HepG2 (cell line): ENCODE measurements at regions not wholly inside any gene's neighbourhood (a gene's known extent, or its start where the extent isn't known, plus 50 kb on each side); places are given as distances from the start of the nearest gene placed in this dataset.

Source experiments
- ATAC-seq: fragments of 200-7000 bp; cut with Tn5 transposase; 3 replicates; pipeline ENCODE4 v1.9.1; 2020; ENCODE audit warnings: mild to moderate bottlenecking, moderate library complexity
- BruUV-seq: library from RNA; stranded (reverse); fragments of 400-500 nt; replicated peaks from 2 replicates; lab custom pipeline; 2021; lab: Mats Ljungman, UMichigan
- CTCF ChIA-PET: fragments of 300-600 bp; formaldehyde crosslinking; extraction: SDS; loops from one replicate; lab custom pipeline; 2021; ENCODE audit warnings: low total read pairs, inconsistent platforms, low intra/inter-chr PET ratio; lab: Yijun Ruan, JAX
- POLR2A ChIA-PET: fragments of 350-600 bp; sonication (Branson Sonifier 250); formaldehyde crosslinking; loops from one replicate; lab custom pipeline; 2020; ENCODE audit warnings: antibody characterized with exemption, inconsistent platforms; lab: Yijun Ruan, JAX
- DNase-seq: peaks from one replicate; pipeline ENCODE4 v3.0.0-alpha.2; 2015; ENCODE audit warnings: low spot score
- FAIRE-seq: peaks from 3 replicates; lab custom pipeline; 2011; peaks lifted over from hg19 to GRCh38; lab: Jason Lieb, UNC
- H2AFZ ChIP-seq: one replicate; pipeline ENCODE4 v1.6.1; 2011; ENCODE audit warnings: low read length, inconsistent platforms
- H3K27ac ChIP-seq: fragments of 300-600 bp; 3 replicates; pipeline ENCODE4 v1.8.0; 2011; ENCODE audit warnings: mixed run types, mild to moderate bottlenecking, mixed read lengths, low read length, inconsistent platforms; ENCODE audit not compliant: insufficient read depth; ENCODE audit errors: extremely low read length
- H3K27me3 ChIP-seq, 2 experiments: fragments of 200-600 bp in 1 of 2; 2 replicates in 1 of 2; 3 replicates in 1 of 2; pipeline versions ENCODE4 v1.6.0 to v1.8.0; 2011; ENCODE audit warnings: low read length in 2 of 2, mild to moderate bottlenecking in 2 of 2, moderate library complexity in 2 of 2, inconsistent platforms in 1 of 2; ENCODE audit not compliant: insufficient read depth in 2 of 2, control insufficient read depth in 1 of 2
- H3K36me3 ChIP-seq, 2 experiments: fragments of 200-600 bp in 1 of 2; replicated peaks in 1 of 2; 2 replicates in 1 of 2; 3 replicates in 1 of 2; pipeline versions ENCODE4 v1.5.1 to v1.8.0; 2011; ENCODE audit warnings: low read length in 2 of 2, inconsistent platforms in 1 of 2; ENCODE audit not compliant: insufficient read depth in 2 of 2, control insufficient read depth in 1 of 2
- H3K4me1 ChIP-seq: 2 replicates; pipeline ENCODE4 v1.5.1; 2012; ENCODE audit warnings: low read length, inconsistent platforms; ENCODE audit not compliant: insufficient read depth
- H3K4me2 ChIP-seq: 2 replicates; pipeline ENCODE4 v1.6.0; 2011; ENCODE audit warnings: low read depth, low read length, inconsistent platforms
- H3K4me3 ChIP-seq, 3 experiments: fragments of 200-600 bp in 1 of 3; sonication (generic), shearing (Covaris generic) in 1 of 3; replicated peaks in 1 of 3; 2 replicates each; pipeline ENCODE4 v1.5.1; 2011 to 2016; ENCODE audit warnings: low read length in 3 of 3, inconsistent platforms in 2 of 3, low read depth in 2 of 3, mild to moderate bottlenecking in 2 of 3, control low read depth in 1 of 3, mixed read lengths in 1 of 3; ENCODE audit not compliant: insufficient read depth in 1 of 3
- H3K79me2 ChIP-seq: one replicate; pipeline ENCODE4 v1.6.1; 2011; ENCODE audit warnings: low read length, inconsistent platforms; ENCODE audit not compliant: insufficient read depth
- H3K9ac ChIP-seq: 2 replicates; pipeline ENCODE4 v1.6.0; 2011; ENCODE audit warnings: mild to moderate bottlenecking, low read depth, low read length, inconsistent platforms; ENCODE audit not compliant: insufficient read depth
- H3K9me3 ChIP-seq: 2 replicates; pipeline ENCODE4 v1.5.1; 2012; ENCODE audit warnings: mild to moderate bottlenecking, low read length
- H4K20me1 ChIP-seq: 2 replicates; pipeline ENCODE4 v1.6.0; 2011; ENCODE audit warnings: inconsistent platforms, mild to moderate bottlenecking, low read length, moderate library complexity; ENCODE audit not compliant: insufficient read depth
- AGO2 ChIP-seq: fragments of 200-400 bp; formaldehyde crosslinking; optimal IDR thresholded peaks from 2 replicates; pipeline ENCODE3; 2017; ENCODE audit warnings: mild to moderate bottlenecking, low read depth, low read length, moderate library complexity
- NFE2L1 ChIP-seq: sonication (generic); formaldehyde crosslinking; IDR thresholded peaks from 2 replicates; pipeline ENCODE4 v1.4.0; 2020; ENCODE audit warnings: missing genetic modification reagents, mild to moderate bottlenecking, borderline replicate concordance
- SMC3 ChIP-seq: IDR thresholded peaks from 2 replicates; pipeline ENCODE4 v1.6.1; 2011; ENCODE audit warnings: low read length, improper control_type of control experiment
- ZFAT ChIP-seq: sonication (generic); formaldehyde crosslinking; conservative IDR thresholded peaks from 2 replicates; pipeline ENCODE4 v1.8.1; 2023; ENCODE audit warnings: missing genetic modification reagents, inconsistent platforms
- ZNF12 ChIP-seq: sonication (generic); formaldehyde crosslinking; IDR thresholded peaks from 2 replicates; pipeline ENCODE4 v1.5.0; 2020; ENCODE audit warnings: missing genetic modification reagents
- ZNF329 ChIP-seq: sonication (generic); formaldehyde crosslinking; IDR thresholded peaks from 2 replicates; pipeline ENCODE4 v1.9.0; 2021; ENCODE audit warnings: low read depth, mild to moderate bottlenecking, missing genetic modification reagents
- WGBS: methylation state at CpG from one replicate; pipeline ENCODE4 v1.1.6; 2017; ENCODE audit warnings: low lambda C conversion rate; 5-methylcytosine and 5-hydroxymethylcytosine counted together
- in situ Hi-C: cut with HindIII; loops from 2 replicates; pipeline ENCODE4 v1.10.0; 2017; ENCODE audit warnings: low pct_unique_long_range_greater_than_20kb; ENCODE audit not compliant: extremely low pct_ligation_motif_present
- intact Hi-C: fragments of 100-400 bp; cut with micrococcal nuclease; formaldehyde crosslinking; loops from one replicate; pipeline ENCODE4 v1.10.0; 2022; ENCODE audit not compliant: unreplicated experiment
- TF ChIP-seq, protein P1 (sequence below): sonication (generic); formaldehyde crosslinking; IDR thresholded peaks from 2 replicates; pipeline ENCODE4 v1.4.0; 2020; ENCODE audit warnings: mild to moderate bottlenecking, missing genetic modification reagents
- TF ChIP-seq, protein P2 (sequence below): sonication (generic); IDR thresholded peaks from 2 replicates; pipeline ENCODE4 v1.6.1; 2016; ENCODE audit warnings: low read depth, borderline replicate concordance
- TF ChIP-seq, protein P3 (sequence below): IDR thresholded peaks from 2 replicates; pipeline ENCODE4 v1.6.1; 2016; ENCODE audit warnings: missing genetic modification reagents, missing compliant biosample characterization

DNA sequence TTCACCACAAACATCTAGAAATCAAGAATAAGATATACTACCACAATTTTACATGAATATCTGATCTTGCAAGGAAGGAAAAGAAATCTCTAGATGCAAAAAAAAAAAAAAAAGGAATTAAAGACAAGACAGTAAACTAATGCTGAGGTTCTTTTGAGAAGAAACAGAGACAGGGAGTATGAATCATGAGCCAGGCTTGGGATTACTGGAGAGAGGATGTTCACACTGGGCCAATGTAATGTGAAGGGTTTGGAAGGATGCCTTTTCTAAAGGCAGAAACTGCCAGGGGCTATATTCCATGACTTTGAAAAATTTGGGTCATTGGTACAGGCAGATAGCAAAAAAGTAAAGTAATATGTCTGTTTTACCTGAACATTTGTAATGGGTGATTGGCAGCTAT, 573.0 kb upstream of the IGFBP3 start (continued):
- TF ChIP-seq, protein P1, sequence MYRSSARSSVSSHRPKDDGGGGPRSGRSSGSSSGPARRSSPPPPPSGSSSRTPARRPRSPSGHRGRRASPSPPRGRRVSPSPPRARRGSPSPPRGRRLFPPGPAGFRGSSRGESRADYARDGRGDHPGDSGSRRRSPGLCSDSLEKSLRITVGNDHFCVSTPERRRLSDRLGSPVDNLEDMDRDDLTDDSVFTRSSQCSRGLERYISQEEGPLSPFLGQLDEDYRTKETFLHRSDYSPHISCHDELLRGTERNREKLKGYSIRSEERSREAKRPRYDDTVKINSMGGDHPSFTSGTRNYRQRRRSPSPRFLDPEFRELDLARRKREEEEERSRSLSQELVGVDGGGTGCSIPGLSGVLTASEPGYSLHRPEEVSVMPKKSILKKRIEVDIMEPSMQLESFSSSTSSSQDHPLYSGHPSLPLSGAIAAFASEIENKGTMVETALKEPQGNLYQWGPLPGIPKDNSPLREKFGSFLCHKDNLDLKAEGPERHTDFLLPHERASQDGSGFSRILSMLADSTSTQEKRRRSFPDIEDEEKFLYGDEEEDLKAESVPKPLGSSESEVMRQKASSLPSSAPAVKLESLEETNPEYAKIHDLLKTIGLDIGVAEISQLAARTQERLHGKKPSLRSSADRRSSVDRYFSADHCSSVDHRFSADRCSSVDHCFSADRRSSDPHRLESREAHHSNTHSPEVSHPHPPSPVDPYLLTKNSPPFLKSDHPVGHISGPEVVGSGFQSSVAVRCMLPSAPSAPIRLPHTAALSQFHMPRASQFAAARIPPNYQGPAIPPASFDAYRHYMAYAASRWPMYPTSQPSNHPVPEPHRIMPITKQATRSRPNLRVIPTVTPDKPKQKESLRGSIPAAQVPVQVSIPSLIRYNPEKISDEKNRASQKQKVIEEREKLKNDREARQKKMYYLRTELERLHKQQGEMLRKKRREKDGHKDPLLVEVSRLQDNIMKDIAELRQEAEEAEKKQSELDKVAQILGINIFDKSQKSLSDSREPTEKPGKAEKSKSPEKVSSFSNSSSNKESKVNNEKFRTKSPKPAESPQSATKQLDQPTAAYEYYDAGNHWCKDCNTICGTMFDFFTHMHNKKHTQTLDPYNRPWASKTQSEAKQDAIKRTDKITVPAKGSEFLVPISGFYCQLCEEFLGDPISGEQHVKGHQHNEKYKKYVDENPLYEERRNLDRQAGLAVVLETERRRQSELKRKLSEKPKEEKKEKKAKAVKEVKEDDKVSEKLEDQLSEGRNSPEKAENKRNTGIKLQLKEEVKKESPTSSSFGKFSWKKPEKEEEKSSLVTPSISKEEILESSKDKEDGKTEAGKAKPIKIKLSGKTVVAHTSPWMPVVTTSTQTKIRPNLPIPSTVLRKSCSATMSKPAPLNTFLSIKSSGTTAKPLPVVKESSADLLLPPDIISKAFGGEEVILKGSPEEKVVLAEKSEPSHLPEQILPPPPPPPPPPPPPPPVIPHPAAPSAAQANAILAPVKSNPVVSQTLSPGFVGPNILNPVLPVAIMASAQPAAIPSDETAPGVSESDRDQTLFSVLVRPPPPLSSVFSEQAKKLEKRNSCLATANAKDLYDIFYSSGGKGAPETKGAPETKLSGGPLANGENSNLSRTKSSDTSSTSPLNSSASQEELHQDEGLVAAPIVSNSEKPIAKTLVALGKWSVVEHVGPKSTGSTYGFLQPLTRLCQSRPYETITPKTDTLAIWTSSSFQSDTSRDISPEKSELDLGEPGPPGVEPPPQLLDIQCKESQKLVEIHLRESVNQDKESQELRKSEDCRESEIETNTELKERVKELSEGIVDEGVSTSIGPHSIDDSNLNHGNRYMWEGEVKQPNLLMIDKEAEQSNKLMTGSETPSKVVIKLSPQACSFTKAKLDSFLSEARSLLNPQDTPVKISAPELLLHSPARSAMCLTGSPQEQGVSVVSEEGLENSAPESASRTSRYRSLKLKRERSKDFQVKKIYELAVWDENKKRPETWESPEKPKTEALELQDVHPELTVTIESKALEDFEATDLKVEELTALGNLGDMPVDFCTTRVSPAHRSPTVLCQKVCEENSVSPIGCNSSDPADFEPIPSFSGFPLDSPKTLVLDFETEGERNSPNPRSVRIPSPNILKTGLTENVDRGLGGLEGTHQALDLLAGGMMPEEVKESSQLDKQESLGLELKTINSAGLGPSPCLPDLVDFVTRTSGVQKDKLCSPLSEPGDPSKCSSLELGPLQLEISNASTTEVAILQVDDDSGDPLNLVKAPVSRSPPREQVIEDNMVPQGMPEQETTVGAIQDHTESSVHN (CRISPR knock-in tag), result no peak
- no peak for TF ChIP-seq ZNF12 (CRISPR knock-in tag)

DNA sequence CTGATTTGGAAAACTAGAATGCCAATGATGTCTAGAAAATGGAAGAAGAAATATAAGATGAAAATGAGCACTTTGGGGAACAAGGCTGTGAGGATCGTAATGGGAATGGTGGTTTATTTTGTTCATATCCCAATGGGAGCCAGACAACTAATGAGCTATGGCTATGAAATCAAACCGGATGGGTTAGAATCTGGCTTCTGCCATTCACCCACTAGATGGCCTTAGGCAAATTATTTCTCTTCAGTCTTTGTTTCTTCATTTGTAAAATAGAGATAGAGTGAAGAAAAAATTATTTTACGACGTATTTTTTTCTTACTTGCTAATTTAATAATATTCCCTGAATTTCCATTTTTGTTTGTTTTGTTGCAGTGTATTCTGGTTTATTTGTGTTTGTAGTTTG, 572.1 kb upstream of the IGFBP3 start:
- no peak for FAIRE-seq
- BruUV-seq, result no TSS peak

More for the DNA sequence above, 572.1 kb upstream of the IGFBP3 start:
- Histone ChIP-seq H3K27ac (no peak overlapping the region), H3K4me3 (no peak overlapping the region), H3K9ac (no peak overlapping the region), H3K4me2 (no peak overlapping the region), H3K27me3 (no peaks in the 10 kb centered on the region), H3K36me3 (no peaks in the 10 kb centered on the region), H3K9me3 (peaks cover 3% of the 10 kb centered on the region), H3K79me2 (no peaks in the 10 kb centered on the region), H2AFZ (no peak overlapping the region), H3K4me1 (no peaks in the 10 kb centered on the region), H4K20me1 (no peaks in the 10 kb centered on the region)
- in situ Hi-C loops, result no loop called here
- DNase-seq (no peak), ATAC-seq (no peak)
- 21% methylated on average over 4 of the region's 4 CpGs for WGBS
- ChIA-PET POLR2A (no interaction called here), CTCF (no interaction called here)
- TF ChIP-seq NFE2L1 (CRISPR knock-in tag) (no peak), SMC3 (no peak), AGO2 (no peak), ZNF329 (CRISPR knock-in tag) (no peak), ZFAT (no peak)
- TF ChIP-seq, protein P2, sequence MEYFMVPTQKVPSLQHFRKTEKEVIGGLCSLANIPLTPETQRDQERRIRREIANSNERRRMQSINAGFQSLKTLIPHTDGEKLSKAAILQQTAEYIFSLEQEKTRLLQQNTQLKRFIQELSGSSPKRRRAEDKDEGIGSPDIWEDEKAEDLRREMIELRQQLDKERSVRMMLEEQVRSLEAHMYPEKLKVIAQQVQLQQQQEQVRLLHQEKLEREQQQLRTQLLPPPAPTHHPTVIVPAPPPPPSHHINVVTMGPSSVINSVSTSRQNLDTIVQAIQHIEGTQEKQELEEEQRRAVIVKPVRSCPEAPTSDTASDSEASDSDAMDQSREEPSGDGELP, result no peak
- TF ChIP-seq, protein P3, sequence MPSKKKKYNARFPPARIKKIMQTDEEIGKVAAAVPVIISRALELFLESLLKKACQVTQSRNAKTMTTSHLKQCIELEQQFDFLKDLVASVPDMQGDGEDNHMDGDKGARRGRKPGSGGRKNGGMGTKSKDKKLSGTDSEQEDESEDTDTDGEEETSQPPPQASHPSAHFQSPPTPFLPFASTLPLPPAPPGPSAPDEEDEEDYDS (CRISPR knock-in tag), result no peak
- intact Hi-C loops, result no loop called here
